Activated CD8-positive, alpha-beta memory T cell treated with anti-CD3 and anti-CD28 coated beads, Interleukin-2, amount 50 U/mL, for 24 hours (primary cell): ENCODE measurements at regions not wholly inside any gene's neighbourhood (a gene's known extent, or its start where the extent isn't known, plus 50 kb on each side); places are given as distances from the start of the nearest gene placed in this dataset.

Experiments
- DNase-seq: peaks from one replicate; pipeline ENCODE4 v3.0.0-alpha.2; 2020; ENCODE audit errors: extremely low read depth

DNA sequence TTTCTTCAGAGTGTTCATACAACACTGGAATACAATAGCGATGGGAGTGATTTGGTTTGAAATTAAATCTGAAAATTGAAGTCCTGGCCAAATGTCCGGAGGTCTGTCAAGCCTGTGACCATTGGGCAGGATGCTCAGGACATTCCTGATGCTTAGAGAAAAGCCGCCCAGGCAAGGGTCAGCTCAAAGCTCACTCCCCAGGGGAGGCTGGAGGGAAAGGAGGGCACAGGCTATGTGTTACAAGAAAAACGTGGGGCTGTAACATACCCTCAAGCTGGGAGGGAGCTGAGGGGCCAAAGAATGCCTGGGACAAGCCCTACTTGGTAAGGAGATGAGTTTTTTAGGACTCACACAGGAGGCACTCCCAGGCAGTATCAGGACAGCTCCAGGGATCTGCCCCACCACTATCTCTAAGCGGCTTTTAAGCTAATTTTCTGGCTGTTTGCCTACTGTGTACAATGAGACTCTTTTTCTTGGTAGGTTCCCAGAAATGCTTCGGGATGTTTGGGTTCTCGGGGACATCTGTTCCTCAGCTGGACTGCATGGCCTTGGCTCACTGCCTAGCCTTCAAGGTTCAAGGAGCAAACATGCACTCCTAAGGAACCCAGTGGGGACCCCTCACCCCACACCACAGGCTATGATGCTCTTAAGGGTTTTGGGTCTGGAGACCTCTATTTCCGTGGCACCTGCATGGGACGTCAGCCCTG is 500.1 kb downstream of the BRD1 start:
- DNase-seq: no peak

DNA sequence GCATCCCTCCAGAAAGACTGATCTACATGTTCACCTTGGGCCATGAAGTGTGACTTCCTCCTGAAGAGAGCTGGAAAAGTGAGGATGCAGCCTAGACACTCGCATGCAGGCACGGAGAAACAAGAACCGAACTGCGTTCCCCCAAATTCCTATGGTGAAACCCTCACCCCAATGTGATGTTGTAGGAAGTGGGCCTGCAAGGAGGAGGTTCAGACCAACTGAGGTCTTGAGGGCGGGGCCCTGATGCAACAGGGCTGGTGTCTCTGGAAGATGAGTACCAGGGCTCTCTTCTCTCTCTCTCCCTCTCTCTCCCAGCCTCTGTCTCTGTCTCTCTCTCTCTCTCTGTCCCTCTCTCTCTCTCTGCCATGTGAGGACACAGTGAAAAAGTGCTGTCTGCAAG is 501.1 kb downstream of the BRD1 start:
- DNase-seq: no peak

DNA sequence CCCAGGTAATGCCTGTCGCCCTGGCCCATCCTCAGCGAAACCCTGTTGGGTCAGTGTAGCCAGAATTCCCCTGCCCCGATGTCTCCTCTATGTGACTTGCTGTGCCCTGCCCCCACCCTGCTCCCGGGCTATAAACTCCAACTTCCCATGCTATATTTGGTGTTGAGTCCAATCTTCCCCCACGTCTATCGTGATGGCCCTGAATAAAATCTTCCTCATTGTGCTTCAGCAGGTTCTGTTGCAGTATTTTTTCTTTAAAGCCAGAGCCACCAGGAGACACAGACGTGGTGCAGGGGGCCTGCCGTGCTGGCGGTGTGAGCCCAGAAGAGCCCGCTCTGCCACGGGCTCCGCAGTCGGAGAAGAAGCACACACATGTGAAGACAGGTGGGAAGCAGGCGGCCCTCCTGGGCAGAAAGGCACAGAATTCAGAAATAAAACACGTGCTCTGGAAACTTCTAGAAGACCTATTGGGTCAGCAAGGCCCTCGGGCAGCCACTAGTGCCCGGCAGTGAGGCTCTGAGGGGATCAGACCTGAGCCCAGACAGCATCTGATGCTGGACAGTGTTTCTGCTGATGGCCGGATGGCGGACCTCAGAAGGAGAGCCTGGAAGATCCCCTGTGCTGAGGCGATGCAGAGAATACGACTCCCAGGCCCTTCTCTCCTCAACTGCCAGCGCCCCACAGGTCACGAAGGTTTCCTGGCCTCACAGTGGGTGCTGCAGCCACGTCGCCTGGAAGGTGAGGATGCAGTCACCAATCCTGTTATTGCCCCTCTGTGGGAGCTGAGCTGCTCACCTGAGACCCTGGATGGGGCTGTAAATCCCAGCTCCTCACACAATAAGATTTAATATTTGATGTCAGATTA is 501.9 kb downstream of the BRD1 start:
- no peak for DNase-seq

DNA sequence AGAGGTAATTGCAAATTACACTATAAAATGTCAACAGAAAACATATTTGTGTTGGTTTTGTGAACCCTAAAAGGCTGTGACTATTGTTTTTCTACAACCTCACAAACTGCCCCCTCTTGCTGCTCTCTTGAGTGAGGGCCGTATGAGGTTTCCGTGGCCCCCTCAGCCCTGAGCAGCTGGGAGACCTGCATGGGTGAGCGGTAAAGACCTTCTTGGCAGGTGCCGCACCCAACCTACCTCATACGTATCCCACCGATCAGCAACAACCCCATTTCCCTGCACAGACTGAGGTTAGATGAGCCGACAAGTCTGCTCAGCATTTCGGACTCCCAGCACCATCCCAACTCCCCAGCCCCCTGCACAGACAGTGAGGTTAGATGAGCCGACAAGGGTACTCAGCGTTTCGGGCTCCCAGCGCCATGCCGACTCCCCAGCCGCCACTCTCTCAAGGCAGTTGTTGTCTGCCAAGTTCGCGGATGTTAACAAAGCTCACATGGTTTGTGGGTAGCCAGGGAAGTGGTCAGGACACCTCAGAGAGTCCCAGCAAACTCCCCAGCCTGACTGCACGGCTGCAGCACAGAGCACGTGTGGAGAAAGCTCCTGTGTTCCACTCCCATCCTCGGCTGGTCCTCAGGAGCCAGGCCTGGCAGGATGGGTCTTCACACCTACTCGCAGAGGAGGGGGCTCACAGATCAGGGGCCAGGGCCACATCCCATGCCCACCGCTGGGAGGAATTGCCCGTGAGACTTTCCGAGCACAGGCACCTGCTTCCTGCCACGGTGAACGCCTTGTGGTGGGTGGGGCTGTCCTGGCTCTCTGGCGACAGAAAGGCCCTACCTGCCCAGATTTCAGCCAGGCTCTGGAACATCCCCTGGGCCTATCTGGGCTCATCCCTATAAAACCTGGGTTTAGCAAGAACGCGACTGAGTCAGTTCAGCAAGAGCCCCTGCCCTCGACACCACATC is 502.9 kb downstream of the BRD1 start:
- DNase-seq: no peak

DNA sequence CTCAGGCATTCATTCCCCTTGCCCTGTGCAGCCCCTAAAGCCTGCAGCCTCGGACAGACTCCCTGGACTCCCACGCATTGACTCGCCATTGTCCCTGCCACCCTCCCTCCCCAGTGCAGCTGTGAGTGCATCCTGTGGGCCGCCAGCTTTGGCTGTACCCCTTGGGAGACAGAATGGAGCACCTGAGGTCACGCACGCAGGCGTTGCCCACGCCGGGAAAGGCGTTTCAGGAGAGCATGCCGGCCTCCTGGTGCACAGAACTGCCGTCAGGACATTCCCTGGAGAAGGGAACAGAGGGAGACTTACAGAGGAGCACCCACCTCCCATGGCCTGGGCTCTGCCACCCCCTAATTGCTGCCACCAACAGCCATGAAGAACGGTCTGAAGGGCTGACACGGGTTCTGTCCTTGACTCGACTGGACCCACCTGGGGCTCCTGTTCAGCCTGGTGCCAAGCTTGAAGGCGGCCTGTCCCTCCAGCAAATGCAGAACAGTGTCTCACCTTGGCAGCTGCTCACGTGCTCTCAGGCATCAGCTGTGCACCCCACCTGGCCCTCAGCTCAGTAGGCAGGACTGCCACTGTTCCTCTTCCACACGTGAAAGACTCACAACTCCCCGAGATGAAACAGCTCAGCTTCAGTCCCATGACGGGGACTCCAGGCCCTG is 503.8 kb downstream of the BRD1 start:
- DNase-seq: no peak

DNA sequence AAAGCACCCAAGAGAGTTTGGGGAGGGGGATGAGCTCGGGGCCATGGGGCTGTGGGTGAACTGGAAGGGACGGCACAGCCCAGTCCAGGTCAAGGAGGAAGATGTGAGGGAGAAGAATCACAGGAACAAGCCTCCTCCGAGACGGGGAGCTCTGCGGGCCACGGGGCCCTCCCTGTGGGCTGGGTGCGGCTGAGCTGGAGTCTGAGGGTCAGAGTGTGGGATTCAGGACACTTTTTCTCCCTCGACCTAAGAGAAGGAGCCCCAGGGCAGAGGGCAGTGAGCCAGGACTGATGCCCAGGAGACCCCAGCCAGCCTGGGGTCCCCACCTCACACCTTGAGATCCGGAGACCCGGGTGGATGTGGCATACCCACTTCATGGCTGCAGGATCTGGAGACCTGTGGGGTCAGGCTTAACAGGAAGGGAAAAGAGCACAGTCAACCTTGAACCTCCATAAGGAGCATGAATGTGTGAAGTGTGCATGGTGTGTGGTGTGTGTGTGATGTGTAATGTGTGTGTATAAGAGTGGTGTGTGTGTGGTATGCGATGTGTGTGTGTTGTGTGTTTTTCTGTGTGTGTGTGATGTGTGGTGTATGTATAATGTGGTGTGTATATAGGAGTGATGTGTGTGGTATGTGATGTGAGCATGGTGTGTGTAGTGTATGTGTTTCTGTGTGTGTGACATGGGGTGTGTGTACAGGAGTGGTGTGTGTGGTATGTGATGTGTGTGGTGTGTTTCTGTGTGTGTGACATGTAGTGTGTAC is 504.6 kb downstream of the BRD1 start:
- no peak for DNase-seq

DNA sequence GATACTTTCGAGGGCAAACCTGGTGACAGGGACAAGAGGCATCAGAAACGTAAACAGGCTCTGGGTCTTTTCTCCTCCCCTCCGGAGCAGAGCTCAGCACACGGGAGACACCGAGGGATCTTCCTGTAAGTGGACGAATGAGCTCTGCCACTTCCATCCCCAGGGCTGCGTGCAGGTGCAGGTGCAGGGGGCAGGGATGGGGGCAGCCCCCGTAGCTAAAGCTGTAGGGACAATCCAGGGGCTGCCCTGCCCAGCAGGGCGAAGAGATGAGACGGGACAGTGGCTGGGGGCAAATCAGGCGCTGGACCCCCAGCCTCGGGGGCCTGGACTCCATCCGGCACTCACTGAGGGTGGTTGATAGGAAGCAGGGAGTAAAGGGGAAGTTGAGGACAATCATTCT is 505.4 kb downstream of the BRD1 start:
- DNase-seq: no peak

DNA sequence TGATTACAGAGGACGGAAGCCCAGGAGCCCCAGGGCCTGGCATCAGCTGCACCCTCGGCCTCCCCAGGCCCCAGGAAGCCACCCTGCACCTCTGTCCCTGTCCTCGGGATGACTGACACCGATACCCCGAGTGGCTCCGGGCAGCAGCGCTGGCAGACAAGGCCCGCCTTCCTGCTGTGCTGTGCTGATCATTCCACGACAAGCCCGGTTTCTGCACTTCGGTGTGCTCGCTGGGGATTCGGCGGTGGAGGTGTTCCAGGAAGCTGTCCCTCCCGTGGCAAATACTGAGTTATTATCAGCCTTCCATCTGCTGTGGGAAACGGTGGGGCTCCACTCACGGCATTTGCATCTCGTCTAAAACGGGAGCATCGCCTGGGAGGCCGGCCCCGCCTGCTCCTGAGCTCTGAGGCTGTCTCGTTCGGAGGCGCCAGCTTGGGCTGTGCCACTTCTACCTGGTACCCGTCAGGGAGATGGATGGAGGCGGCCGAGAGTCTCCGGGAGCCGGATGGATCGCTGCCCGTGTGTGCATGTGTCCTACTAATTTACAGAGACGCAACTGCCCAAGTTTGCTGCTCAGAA is 506.1 kb downstream of the BRD1 start:
- DNase-seq: no peak

DNA sequence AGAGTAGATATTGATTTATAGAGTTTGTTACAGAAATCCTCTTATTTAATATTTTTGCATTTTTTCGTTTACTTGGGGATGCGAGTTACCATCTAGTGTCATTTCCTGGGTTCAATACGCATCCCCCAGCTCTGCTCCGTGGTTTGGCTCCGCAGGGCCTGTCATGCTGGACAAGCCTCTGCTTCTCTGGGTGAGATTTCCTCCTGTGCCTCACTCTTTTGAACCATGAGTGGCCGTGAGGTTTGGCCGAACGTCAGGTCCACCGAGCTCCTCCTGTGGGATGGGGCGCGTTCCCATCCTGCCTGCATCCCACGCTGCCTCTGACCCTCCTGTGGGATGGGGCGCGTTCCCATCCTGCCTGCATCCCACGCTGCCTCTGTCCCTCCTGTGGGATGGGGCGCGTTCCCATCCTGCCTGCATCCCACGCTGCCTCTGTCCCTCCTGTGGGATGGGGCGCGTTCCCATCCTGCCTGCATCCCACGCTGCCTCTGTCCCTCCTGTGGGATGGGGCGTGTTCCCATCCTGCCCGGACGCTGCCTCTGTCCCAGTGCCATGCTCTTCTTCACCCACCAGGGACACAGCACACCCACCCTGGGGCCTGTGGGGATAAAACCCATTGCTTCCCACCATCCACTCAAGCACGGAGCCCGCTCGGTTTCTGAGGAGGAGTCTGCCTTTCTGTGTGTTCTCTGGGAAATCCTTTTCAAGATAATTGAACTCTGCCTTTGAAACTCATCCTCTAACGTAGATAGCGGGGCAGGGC is 506.8 kb downstream of the BRD1 start:
- no peak for DNase-seq

DNA sequence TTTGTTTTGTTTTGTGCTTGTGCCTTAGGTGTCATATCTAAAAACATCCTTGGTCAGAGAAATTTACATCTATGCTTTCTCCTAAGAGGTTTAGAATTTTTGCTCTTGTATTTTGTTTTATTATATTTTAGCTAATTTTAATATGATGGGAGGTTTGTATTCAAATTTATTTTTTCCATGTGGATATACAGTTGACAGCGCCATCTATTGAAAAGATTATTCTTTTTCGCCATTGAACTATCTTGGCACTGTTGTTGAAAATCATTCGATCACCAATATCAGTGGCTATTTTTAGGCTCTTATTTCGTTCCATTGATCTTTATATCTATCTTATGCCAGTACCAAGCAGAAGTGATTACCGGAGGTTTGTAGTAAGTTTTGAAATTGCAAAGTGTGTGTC is 510.3 kb downstream of the BRD1 start:
- DNase-seq: no peak

DNA sequence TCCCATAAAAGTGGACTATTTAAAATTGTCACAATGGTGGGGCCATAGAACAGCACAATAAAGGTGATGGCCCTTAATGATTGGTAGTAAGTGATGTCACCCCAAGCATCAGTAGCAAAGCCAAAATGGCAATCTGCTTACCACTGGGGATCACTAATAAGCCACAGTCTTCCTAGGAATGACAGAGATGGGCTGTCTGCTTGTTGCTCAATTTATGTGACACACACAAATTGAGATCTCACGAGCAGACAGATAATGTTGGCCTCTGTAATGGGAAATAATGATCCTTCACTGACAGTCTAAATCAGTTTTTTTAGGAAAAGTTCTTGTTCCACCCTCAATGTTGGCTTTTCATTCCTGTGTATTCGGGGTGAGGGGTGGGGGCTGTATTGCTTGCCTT is 515.1 kb downstream of the BRD1 start:
- no peak for DNase-seq

DNA sequence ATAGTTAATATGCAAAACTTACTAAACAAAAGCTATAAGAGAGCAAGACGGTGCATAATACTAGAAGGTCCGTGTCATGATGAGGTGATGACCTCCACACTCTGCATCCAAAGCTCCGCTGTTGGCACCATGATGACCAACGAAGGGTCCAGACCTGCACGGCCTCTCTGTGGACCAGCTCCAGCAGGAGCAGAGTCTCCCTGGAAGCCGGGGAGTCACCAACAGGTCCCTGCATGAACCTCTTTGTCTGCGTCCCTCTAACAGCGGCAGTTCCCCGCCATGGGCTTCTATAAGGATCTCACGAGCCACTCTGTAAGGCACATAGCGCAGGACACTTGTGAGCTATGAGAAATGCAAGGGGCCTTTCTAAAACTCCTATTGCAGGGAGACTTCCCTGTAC is 517.3 kb downstream of the BRD1 start:
- no peak for DNase-seq

DNA sequence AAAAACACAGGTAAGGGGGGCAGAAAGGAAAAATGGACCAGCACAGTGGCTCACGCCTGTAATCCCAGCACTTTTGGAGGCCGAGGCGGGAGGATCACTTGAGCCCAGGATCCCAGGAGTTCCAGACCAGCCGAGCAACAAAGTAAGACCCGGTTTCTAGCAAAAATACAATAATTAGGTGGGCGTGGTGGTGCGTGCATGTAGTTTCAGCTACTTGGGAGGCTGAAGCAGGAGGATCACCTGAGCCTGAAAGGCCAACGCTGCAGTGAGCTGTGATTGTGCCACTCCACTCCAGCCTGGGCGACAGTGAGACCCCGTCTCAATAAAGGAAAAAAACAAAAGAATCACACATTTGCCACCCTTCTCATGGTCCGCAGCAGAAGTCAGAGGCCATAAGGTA is 519.4 kb downstream of the BRD1 start:
- DNase-seq: no peak

DNA sequence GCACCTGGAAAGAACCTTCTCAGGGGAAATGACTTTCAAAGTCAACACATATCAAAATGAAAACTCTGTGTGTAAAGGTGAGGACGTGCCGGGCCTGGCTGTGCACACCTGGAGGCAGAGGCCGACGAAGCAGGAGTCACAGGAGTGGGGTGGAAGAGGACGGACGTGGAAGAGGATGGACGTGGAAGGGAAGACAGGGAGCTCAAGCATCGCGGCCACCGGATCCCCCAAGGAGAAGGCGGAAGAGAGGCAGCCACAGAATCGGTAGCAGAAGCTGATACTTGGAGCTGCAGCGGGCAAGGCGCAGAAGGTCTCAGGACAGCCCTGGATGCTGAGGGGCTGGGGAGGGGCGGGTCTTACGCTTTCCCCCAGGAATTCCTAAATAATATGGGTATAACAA is 519.8 kb downstream of the BRD1 start:
- no peak for DNase-seq

DNA sequence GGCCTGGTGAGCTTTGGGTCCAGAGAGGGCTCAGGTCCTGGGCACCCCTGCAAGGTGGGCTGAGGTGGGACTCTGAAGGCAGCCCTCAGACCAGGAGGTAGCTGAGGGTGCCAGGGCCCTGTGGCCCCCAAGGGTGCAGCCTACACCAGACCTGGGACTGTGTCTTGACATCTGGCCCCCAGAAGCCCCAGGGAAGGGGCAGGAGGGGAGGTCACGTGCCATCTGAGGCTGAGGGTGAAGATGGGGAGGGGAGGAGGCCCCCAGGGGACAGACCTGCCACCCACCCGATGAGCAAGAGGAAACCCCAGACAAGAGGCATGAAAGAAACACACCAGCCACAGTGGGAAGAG is 520.2 kb downstream of the BRD1 start:
- DNase-seq: no peak

DNA sequence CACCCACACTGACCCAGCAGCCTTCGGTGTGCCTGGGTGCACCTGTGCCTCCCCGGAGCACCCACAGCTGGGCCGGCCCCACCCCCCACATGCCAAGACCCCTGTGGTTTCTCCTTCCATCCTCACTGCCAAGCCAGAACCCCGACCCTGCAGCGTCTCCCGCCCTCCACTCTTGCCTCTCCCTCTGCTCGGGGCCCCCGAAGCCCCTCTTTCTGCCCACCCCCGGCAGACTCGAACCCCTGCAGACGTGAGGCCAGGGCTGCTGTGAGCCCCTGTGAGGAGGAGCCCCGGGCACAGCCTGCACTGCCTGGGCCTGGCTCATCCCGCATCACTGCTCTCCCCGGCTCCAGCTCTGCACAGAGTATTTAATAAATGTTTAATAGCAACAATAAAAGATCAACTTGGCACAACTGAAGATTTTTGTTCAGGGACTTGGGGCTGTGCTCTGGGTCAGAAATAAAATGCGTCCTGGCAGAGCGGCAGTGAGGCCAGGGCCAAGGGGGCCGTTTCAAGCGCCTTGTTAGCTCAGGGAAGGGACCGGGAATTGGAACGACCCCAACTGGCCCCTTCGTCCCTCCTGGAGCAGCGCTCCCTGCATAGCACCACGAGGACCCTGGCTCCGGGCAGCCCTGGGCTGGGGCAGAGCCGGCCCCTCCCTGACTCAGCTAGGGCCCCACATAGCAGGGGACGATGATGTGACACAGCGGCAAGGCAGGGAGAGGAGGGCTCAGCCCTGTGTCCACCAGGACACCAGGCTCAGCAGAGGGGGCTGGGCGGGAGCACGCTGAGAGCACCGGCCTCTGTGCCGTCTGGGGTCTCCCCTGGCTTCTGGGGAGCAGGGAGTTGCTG is 520.8 kb downstream of the BRD1 start:
- no peak for DNase-seq

DNA sequence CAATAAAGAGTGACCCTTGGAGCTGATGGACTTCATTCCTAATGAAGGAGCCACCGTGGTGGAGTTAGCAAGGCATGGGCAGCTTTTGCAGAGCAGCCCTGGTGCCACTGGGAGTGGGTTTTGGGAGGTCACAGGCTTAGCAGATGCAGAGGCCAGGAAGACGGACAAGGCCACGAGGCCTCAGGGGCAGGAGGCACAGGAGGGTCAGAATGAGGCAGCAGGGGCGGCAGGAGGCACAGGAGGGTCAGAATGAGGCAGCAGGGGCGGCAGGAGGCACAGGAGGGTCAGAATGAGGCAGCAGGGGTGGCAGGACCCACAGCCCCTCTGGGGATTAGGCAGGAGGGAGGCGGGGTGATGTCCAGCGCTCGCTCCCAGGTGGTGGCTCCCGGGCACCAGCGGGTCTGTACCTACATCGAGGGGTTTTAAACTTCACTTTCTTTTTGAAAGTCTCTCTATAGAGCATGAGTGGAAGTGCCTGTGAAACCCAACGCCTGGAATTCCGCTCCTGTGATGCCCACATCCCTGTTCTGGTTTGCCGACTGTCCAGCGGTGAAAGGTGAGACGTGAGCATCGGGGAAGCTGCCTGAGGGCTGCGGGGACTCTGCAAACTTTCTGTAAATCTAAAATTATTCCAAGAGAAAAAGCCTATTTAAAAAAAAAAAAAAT is 521.6 kb downstream of the BRD1 start:
- DNase-seq: no peak

DNA sequence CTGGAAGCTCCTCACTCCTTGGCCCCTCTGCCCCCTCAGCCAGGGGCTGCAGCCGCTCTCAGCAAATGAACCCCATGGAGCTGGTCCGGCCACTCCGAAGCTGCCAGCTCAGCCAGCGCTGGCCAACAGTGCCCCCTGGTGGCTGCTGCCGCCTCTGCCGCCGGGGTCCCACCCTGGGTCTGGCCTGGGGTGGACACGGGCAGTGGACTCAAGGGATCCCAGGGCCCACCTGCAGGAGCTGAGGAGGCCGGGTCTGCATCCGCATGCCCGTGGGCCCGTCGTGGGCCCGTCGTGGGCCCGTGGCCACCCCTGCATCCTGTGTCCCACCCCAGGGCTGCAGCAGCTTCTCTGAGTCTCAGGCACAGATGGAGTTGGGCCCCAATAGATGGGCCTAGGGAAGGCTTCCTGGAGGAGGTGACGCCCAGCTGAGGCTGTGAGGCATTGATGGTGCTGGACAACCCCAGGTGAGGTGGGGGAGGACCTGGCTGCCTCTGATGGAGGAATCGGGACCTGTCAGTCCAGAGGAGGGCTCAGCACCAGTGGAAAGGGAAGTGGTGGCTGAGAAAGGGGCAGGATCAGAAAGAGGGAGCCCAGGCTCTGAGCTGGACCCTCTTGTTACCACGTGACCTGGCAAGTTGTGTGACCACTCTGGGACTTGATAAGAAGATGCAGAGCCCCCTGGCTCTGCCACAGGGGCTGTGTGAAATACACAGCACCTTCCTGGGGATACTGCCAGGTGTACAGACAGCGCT is 522.3 kb downstream of the BRD1 start:
- peak; percentile 4 for DNase-seq
